Femur (tissue), 1 donor: ENCODE measurements at regions not wholly inside any gene's neighbourhood (a gene's known extent, or its start where the extent isn't known, plus 50 kb on each side); places are given as distances from the start of the nearest gene placed in this dataset.
"Not testable (repeated sequence)": the region's sequence is repeated elsewhere in the genome, so short reads cannot be mapped to it uniquely, and the experiment has no call there.

Experiments used
- DNase-seq: peaks from one replicate; pipeline ENCODE4 v3.0.0-alpha.2; 2017

DNA sequence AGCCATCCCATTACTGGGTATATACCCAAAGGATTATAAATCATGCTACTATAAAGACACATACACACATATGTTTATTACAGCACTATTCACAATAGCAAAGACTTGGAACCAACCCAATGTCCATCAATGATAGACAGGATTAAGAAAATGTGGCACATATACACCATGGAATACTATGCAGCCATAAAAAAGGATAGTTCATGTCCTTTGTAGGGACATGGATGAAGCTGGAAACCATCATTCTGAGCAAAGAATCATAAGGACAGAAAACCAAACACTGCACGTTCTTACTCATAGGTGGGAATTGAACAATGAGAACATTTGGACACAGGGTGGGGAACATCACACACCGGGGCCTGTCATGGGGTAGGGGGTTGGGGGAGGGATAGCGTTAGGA lies 60.3 kb upstream of the NMU start:
- DNase-seq = not testable (repeated sequence)

DNA sequence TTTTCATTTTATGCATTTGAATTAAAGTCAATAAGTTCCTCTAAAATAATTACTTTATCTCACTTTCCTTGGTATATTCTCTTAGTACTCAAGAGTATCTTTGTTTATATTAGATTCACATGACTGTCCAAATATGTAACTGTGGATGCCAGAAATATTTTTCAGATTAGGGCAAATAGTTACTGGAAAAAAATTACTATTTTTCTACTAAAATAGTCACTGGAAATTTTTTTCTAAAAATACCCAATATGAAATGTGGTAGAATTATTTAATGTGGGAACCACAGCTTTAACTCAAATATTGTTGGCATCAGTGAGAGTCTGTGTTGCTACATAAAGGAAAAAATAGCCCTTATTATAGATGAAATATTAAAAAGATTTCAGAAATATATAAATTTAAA lies 70.4 kb upstream of the NMU start:
- no peak for DNase-seq

DNA sequence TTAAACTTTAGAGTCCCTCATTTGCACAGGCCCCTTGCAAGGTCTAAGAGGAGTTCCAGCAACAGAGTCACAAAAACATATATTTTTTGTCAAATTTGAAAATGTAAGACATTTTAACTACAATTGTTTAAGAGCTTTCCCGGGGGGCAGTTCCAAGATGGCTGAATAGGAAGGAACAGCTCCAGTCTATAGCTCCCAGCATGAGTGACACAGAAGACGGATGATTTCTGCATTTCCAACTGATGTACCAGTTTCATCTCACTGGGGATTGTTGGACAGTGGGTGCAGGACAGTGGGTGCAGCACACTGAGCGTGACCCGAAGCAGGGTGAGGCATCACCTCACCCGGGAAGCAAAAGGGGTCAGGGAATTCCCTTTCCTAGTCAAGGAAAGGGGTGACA lies 71.4 kb upstream of the NMU start:
- no peak for DNase-seq

DNA sequence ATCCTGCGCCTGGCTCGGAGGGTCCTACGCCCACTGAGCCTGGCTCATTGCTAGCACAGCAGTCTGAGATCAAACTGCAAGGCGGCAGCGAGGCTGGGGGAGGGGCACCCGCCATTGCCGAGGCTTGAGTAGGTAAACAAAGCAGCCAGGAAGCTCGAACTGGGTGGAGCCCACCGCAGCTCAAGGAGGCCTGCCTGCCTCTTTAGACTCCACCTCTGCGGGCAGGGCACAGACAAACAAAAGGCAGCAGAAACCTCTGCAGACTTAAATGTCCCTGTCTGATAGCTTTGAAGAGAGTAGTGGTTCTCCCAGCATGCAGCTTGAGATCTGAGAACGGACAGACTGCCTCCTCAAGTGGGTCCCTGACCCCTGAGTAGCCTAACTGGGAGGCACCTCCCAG lies 71.9 kb upstream of the NMU start:
- DNase-seq = not testable (repeated sequence)

DNA sequence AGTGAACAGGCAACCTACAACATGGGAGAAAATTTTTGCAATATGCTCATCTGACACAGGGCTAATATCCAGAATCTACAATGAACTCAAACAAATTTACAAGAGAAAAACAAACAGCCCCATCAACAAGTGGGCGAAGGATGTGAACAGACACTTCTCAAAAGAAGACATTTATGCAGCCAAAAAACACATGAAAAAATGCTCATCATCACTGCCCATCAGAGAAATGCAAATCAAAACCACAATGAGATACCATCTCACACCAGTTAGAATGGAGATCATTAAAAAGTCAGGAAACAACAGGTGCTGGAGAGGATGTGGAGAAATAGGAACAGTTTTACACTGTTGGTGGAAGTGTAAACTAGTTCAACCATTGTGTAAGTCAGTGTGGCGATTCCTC lies 76.7 kb upstream of the NMU start:
- not testable (repeated sequence) for DNase-seq

DNA sequence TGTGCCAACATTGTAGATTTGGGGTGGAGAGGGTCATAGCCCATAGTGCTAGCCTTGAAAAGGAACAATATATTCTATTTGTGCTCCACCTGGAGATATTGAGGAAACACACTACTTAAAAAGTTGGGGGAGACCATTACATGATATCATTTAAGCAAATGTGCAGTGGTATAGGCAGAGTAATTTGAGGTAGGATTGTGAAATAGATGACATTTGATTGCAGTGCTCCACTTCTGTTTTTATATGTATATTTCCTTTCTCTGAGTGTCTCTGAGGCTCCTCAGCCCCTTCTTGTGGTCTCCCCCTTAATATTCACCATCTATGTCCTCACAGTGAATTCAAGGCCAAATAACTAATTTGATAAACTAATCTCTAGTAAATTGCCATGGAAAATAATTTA lies 85.6 kb upstream of the NMU start:
- DNase-seq = no peak

DNA sequence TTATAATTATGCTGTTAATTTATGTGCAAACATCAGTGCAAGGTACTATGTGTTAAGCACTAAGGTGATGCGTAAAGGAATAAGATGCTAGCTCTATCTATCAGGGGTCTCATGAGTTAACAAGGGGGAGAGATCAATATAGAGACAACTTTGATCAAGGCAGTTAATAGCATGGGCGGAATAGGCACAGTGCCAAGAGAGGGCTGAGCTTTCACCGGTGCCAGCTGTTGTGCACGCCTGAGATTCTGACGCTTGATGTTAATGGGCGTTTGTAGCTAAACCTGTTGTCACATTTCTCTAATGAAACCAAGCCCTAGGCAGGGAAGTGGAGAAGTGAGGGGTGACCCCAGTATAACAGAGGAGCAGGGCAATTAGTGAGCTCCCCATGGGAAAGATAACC lies 86.0 kb upstream of the NMU start:
- no peak for DNase-seq

DNA sequence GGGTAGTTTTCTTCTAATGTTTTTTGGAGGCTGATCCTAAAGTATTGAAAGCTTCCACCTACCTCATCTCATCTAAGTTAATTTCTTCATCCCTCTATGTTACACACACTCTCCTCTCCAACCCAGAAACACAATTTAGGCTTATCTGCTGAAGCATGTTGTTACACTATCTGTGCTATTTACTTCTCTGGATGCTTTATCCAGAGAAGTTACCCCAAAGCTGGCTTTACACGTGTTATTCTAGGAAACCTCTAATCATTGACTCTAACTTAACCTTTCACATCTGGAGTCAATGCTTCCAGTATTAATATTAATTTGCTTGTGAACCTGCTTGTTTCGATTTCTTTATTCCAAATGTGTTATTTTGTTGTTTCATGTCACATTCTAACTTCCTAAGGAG lies 87.3 kb upstream of the NMU start:
- no peak for DNase-seq

DNA sequence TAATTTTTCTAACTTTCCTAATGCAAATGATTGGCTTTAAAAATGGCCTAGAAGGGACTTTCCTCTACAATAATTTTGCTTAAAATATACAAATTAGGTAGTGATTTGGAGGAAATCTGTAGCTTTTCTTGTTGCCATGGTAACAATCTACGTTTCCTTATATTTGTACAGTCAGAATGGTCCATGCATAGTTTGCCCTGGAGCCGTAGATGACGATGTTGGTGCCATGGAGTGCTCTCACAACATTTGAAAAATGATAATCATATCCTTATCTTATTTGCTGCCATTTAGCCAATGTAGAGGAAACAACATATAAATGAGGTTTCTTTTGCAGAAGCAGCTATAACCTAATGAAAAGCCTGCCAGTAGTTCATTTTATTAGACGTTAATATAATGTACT lies 89.0 kb upstream of the NMU start:
- no peak for DNase-seq

DNA sequence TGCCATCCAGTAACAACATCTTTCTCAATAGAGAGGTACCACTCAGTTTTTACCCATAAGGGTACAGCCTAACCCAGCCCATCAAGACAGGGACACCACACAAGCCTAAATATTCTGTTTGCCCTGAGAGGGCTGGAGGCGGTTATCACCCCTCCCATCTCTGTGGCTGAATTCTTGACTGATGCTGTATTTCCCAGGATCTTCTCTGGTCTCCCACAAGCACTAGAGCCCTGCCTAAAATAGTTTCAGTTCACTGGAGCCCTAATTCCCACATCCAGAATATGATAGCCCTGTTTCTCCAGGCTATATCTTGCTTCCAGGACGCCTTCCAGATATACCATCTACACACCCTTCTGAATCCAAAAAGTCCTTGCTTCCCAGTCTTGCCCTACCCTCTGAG lies 91.6 kb upstream of the NMU start:
- DNase-seq = no peak

DNA sequence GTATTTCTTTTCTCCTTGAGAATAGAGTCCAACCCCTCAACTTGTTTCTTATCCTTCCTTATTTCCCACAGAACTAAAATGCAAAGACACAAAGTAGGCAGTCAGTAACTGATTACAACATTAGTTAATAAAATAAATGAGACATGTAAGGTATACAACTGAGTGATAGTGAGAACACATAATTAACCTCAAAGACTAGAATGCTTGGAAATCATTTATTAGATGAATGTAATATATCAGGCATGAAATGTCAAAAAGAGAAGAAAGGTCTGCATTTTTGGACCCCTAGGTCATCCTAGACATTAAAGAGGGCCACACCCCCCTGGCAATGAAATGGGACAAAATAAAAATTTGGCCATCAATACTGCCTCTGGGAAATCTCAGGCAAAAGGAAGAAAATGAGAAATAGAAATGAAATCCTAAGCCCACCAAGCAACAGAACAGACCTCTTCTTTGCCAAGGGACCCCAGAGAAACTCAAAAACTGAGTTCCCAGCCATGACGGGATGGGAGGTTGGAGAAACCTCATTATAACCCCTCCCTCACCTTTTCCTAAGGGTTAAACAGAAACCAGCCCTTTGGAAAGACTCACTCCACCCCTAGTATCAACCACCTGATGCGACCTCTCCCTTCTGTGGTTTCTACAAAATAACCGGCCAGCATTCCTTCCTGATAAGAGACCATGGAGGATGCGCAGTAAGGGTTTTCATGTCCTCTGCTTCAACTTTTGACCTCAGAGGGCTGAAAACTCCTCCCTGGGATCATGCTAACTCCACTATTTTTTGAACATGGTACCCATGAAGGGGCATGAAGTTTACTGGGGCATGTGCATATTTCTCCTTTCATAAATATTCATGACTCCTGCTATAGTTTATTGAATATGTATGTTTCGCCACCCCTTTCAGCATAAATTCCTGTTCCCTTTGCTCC lies 90.0 kb upstream of the EXOC1L start:
- DNase-seq = no peak

DNA sequence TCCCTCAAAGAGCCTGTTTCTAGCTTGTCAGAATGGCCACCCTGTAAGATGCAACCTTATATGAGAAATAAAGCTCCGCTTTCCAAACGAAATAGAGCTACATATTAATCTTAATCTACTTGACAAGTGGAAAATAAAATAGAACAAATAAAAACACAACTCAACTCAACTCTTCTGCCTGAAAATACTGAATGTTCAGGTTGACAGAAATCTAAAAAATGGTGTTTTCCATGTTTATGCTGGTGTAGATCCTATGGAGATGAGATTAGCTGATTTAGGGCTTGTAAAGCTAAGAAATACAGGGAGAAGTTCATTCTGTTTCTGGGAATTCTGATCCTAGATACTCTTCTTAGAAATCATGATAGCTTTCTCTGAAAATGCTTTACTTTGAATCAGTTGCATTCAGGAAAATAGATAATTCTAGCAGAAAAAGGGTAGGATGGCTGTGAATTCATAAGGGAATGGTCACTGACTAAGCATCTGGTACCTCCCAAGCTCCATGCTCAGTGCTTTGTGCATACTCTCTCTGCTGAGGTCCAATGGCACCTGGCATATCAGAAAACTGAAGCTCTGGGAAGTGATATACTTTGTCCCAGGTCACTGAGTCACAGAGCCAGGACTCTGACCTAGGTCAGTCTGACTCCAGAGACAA lies 89.2 kb upstream of the EXOC1L start:
- DNase-seq = no peak

DNA sequence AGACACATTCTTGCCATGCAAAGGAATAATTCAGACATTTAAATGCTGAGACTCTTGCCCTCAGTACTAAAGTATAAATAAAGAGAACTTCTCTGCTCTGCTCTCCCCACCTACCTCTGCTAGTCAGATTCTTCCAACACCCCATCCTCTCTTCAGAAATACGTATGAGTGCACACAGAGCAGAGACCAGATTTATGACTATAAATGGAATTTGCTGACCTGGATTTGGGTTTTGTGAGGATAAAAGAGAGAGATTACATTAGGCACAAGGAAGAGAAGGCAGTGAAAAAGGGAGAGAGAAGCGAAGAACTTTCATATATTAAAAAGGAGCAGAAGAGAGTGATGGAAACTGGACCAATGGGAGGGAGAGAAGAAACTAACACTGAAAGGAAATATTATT lies 87.6 kb upstream of the EXOC1L start:
- no peak for DNase-seq

DNA sequence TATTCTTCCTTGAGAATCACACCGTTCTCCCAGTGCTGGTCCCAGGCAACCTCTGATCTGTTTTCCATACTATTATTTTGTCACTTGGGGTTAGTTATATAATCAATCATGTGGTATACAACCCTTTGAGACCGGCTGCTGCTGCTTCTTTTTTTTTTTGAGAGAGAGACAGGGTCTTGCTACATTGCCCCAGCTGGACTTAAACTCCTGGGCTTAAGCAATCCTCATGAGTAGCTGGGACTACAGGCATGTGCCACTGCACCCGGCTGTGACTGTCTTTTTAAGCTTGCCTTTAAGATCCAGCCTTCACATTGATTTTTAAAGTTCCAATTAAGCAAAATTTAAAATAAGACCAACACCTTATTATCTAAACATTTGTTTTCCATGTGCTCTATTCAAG lies 86.7 kb upstream of the EXOC1L start:
- no peak for DNase-seq

DNA sequence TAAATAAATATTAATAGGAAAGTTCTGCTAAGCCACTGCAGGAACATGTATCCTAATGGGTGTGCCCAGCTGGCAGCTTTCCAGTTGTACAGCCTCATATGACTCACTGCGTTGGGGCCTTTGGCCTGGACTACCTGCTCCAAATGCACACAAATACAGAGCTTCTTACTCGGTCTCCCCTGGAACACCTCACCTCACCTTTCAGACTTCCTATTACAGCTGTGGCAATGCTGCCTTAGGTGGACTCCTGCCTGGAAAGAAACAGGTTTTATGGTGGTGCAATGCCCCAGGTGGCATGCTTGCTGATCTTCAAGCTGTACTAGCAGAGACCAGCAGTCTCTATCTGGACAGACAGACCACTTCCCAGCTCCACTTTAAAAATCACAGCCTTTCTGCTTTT lies 85.7 kb upstream of the EXOC1L start:
- peak; percentile 52 for DNase-seq

DNA sequence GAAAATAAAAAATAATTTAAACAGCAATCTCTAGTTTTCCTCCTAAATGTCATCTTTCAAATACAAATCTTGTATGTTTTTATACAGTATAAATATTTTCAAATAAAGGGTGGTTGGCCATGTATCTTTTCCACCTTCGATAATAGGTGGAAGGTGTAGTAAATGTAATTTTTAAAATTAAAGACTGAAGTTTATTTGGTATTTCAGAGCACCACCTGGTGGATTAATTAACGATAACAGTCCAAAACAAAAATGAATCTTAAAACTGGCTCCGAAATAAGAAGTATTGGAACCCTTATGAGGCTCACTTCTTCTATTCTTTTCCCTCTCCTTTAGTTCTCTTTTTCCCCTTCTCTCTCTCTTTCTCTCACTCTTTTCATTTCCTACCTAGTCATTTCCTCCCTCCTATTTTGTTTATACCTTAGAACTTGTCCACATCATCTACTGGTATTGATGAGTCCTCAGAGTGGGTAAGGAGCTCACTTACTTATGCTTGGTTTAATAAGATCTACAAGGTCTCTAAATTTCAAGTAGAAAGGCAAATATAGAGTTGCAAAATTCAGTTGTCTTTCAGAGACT lies 82.9 kb upstream of the EXOC1L start:
- no peak for DNase-seq

DNA sequence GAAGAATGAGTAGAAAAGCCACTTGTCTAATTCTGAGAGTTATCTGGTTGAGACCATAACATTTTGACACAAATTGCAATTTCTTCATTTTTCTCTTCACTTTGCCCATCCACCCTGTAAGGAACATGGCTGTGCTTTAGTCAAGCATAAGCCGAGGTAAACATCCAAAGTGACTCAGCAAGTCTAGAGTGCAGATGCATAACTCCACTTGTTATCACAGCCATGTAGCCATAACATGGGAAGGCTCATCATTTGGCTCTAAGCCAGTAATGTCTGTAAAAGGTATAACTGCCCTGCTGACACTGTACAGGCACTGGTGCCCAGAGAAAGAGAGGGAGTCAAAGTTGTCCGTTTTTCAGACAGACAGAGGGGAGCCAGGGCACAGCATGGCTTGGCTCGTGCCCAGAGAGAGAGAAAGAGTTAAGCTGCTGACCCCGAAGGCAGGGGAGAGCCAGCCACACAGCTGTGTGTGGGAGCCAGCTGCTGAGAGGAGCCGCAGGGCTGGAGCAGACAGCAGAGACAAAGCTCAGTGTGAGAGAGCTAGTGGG lies 76.9 kb upstream of the EXOC1L start:
- no peak for DNase-seq

DNA sequence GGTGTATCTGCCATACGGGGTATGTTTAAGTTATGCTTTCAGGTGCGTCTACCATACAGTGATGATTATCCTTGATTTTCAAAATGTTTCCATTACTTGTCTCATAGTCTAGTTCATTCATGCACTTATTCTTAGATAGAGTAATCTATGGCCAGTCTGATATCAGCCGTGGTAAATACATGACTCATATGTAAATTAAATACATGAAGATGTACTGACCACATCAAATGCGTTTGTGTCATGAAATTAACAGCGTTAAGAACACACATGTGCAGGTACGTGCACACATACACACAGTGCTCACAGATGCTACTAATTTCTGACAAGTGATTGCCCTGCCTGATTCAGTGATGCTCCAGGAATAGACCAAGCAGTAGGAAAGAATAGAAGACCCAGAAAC lies 75.2 kb upstream of the EXOC1L start:
- no peak for DNase-seq

DNA sequence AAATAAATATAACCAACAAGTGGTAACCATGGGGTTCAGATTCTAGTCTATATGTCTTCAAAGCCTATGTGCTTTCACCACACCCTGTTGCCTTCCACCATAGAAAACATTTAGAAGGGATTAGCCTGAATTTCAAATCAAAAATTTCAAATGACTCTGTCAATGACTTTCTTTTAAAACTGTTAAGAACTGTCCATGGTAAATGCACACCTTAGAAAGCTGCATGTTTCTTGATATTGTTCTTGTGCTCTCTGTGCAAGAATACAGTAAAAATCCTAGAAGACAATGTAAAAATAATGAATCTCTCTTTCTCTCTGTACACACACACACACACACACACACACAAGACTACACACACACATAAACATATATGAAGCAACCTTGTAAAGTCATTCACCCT lies 74.6 kb upstream of the EXOC1L start:
- DNase-seq = no peak

DNA sequence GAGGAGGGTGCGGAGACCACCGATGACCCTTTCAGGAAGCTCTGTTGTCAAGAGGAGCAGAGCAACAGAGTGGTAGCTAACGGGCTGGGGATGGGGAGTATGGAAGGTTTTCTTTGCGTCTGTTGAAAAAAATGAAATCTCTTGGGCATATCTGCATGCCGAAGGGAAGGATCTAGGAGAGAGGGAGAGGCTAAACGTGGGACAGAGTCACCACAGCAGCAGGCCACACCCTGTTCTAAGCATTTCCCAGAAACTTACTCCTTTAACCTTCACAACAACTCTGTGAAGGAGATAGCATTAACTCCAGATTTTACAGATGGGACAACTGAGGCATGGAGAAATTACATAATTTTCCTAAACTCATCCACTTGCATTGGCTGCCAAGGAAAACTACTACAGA lies 71.8 kb upstream of the EXOC1L start:
- DNase-seq = no peak

DNA sequence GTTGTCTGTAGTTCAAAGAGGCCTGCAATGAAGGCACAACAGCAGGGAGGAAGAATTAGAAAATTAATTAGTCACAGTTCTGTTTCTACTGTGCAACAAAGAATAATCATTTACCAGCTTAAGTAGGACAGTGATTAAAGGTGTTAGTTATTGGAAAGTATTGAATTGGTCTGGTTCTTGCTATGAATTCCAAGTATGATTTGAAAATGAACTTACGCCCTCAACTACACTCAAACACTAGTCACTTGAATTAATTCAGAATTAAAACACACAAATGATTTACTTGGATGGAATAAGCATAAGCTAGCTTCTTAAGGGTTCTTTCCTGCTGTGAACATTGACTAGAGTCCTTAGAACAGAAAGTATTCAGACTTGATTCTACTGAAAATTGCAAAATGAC lies 69.9 kb upstream of the EXOC1L start:
- DNase-seq = no peak

DNA sequence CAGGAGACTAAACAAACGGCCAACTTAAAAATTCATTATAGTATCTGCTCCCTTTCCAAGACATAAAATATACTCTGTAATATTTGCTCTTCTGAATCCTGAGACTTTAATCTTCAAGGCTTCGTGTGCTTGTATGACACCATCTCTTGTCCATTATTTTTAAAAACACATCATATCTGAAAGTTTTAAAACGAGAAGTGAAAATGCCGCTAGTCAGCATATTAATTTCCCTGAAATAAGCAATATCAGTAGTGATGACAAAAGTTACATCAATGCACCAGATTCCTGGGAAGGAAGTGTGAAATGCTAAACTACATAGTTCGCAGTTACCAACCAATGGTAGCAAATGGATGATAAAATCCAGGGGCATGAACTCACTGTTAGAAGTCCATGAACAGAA lies 66.8 kb upstream of the EXOC1L start:
- DNase-seq = no peak

DNA sequence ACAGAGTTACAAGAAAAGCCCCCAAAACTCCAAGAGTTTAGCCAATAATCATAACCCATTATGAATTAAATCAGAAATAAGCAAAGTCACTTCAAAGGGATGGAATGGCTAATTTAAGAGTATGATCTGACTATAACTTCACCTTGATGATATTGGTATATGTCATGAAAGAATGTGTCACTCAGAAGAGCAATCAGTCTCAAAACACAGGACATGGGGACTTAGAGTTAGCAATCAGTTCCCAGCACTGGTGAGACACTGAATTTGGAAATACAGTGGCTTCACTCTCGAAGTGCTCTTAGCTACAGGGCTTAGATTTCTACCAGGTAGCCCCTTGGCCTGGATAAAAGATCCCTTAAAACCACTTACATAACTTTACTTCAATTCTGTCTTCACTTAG lies 65.7 kb upstream of the EXOC1L start:
- DNase-seq = no peak

DNA sequence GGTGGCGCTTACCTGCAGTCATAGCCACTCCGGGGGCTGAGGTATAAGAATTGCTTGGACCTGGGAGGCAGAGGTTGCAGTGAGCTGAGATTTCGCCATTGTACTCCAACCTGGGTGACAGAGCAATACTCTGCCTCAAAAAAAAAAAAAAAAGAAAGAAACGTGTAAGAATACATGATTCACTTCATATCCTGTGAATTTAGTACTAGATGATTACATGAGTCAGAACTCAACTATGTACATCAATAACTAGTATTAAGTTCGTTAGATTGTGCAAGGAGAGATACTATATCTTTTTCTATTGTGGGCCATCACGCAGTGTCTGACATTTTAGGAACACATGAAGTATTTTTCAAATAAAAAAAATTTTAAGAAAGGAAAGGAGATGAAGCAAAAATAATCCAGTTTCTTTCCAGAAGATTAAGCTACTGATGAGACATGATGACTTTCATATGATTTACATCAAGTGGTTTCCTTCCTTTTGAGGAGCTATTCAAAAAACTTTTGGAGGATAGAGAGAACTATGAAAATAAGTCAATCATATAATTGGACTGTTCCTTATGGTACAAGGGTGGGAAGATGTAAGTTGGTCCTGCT lies 64.7 kb upstream of the EXOC1L start:
- DNase-seq = no peak
